Occipital lobe (tissue), 1 donor: ENCODE measurements at regions not wholly inside any gene's neighbourhood (a gene's known extent, or its start where the extent isn't known, plus 50 kb on each side); places are given as distances from the start of the nearest gene placed in this dataset.

Experiments
- DNase-seq: peaks from one replicate; lab custom pipeline; 2025; lab: John Stamatoyannopoulos, UW

DNA sequence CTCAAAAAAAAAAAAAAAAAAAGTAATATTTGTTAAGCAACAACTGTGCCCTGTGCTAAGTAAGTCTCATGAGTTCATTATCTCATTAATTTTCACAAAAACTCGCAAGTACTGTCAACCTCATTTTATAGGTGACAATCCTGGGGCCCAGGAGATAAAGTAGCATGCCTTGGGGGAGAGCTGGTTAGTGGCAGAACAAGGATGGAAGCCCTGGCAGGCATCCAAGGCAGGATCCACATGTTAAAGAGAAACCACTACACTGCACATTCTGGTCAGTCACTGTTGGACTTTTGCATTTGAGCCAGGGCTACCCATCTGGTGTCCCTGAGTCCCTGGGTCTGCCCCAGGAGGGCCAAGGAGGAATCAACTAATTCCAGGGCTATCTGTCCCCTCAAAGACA, 54.6 kb downstream of the ZFP36L2 start:
- no peak for DNase-seq

DNA sequence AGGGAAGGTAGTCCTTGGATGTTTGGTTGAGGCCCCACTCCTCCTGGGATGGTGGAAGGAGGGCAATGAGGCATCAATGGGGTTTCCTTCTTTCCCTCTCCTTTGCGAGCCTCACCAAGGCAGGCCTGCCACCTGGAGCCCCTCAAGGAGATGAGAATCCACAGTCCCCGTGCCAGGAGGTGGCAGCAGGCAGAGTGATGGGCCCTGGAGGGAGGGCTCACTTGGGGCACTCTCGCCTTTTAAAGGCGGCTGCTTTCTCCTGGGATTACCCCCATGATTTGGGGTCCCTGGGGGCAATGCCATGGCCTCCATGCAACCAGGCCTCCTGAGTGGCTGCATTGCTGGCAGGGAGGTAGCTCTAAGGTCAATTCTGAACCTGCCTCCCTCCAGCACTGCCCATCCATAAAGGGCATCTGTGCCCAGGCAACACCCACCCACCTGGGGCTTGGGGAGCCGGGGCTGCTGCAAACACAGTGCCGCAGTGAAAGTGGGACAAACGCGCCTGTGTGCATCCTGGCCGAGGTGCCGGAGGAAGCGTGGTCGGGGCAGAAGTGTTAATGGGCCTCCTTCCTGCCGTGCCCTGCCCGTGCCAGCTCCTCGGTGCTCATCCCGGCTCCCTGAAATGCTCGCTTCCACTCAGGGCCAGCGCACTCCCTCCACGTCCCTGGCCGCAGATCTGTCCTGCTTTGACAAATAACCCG, 55.9 kb downstream of the ZFP36L2 start:
- no peak for DNase-seq

DNA sequence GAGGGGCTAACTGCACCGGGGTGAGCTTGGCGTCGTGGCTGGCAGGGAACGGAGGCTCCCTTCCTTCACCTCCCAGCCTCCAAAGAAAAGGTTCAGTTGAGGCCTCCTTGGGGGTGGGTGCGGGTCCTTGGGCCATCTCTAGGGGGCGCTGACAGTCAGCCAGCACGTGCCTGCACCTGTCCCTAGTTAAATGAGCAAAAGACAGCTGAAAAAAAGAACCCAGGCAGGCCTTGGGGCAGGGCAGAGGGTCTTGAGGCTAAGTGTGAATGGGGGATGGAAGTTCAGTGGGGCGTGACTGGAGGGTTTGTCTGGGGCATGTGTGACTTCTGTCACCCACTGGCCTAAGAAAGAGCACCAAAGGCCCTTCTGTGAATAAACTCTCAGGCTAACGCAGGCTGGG, 56.4 kb downstream of the ZFP36L2 start:
- no peak for DNase-seq

DNA sequence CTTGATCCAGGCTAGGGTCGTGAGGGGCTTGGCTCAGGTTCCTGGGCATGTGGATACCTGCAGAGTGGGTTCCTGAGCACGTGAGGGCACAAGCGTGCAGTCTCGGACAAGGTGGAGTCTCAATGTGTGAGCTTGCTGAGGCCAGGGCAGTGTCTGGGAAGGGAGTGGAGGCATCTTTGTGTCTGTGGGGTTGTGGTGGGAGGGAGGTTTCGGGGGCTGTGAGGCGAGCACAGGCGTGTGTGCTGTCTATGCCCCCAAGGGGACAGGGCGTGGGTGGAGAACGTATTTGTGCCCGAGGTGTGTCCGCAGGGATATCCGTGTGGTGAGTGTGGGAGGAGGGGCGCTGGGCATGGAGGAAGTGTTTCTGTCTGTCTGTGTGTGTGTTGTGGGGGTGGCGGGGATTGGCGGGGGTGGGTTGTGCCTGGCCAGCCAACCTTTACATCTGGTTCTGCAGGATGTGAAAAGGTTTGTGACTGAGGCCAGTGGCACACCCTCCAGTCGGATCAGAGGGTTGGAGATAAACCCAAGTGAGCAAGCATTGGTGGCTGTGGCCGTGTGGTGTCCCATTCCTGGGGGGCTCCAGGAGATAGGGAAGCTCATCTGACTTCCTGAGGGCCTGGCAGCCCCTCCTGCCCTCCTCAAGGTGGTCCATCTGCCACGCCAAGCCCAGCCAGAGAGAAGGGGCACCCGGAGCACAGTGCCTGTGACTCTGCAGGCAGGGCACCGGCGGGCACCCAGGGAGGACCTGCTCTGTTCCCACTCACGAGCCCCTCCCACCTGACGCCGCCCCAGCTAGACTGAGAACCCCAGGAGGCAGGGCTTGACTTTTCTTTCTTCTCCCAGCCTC, 57.1 kb downstream of the ZFP36L2 start:
- DNase-seq, result no peak

DNA sequence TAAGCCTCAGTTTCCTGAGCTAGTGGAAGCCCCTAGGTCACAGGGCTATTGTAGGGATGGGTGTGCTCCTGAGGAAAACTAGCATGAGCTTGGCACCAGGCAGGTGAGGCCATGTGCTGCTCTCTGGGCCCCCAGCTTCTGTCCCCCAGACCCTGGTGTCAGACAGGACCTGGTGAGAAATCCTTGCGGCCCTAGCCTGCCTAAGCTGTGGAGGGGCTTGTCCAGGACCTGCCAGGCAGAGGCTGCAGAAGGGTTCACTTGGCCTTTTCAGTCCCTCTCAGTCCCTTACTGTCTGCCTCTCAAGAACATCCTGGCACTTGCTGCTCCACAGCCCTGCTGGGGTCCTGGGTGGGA, 58.4 kb downstream of the ZFP36L2 start:
- no peak for DNase-seq

DNA sequence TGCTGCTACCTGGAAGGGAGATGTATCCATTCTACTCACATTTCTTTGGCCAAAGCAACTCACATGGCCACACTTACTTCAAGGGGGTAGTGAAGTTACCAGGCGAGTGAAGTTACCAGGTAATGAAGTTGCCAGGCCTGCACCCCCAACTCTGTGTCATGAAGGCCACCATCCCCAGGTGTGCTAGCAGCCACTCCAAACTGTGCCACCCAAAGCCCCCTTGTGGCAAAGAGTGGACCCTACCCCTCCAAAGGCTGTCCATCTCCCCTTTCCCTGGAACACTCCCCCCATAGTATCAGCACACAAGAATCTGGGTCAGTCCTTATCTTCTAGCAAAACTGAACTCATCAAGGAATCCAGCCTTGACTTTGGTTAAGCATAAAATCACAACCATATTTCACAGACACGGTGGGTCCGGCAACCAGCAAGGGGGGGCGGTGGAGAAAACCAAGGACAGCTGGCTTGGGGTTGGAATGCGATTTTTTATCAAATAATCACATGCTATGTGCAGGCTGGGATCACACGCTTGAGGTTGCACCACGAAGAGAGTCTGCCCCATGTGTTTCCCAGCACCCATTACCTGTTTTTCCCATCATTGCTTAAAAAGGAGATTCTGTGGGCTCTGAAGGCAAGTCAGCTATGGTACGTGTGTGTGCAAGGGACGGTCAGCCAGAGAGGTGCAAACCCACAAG, 60.9 kb downstream of the ZFP36L2 start:
- no peak for DNase-seq

DNA sequence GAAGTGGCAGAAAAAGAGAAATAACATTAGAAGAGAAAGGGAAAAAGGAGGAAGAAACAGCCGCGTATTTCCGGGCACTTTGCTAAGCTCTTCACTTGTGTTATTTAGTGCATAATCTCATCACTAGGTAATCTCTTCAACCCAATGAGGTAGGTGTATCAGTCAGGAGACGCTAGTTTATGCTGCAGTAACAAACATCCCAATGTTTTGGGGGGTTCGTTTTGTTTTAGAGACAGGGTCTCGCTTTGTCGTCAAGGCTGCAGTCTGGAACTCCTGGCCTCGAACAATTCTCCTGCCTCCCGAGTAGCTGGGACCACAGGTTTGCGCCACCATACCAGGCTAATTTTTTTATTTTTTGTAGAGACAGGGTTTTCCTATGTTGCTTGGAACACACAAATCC, 61.7 kb downstream of the ZFP36L2 start:
- no peak for DNase-seq

DNA sequence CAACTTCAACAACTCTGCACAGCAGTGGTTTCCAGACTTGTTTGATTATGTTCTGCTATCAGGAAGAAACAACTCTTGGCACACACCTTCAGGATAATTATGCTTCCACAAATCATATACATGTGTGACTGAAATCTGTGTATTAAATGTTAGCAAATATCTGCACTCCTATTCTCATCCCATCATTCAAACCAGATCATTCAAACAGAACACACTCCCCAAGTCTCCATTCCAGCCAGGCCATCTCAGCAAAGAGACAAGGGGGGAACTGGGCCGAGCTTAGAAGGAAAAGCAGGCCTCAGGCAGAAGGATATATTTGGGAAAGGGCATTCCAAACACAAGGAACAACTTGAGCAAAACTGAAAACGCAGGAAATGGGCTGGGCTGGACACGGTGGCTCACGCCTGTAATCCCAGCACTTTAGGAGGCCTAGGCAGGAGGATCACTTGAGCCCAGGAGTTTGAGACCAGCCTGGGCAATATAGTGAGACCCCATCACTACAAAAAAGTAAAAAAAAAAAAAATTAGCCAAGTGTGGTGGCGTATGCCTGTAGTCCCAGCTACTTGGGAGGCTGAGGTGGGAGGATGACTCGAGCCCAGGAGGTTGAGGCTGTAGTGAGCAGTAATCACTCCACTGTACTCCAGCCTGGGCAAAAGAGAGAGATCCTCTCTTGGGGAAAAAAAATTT, 62.7 kb downstream of the ZFP36L2 start:
- DNase-seq, result no peak

DNA sequence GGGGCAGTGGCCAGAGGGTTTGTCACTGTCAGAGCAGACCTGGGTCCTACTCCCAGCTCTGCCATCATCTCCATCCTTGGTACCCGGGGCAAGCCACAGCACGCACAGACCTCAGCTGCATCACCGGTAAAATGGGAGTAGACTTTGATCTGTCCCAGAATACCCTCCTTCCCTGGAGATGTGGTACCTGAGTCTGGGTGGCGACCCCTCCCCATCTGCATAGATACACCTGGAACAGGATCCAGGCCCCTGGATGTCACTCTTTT, 64.0 kb downstream of the ZFP36L2 start:
- no peak for DNase-seq

DNA sequence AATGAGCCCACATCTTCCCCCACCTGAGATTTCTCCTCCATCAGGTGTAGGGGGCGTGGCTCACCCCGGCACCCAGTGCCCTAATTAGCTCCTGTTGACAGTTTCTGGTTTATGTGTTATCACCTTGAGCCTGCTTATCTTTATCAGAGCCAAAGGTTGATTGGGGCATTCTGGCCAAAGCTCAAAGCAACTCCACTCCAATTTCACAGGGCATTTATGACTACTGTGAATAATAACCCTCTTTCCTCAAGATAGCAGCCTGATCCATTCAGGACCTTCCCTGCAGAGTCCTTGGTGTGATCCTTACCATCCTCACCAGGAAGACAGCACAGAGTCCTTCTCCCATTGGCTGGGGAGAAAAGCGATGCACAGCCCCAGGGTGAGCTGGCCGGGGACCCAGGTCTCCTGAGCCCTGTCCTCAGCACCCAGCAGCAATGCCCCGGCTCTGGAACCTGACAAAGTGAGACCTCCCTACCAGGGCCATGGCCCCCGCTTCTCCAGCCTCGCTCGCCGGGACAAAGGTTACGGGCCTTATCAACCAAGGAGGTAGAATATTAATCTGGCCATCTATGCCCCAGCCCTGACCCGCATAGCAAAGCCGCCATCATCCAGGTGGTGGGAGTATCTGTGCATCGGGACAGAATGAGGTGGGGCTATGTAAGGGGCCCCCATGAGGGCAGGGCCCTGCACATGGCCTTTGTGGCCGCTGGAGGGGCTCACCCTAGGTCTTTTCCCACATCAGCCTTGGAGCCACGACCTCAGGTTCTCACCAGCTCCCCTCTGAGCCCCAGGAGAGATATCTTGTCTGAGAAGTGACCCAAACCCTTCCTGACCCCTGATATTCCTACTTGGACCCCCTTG, 64.5 kb downstream of the ZFP36L2 start:
- no peak for DNase-seq

DNA sequence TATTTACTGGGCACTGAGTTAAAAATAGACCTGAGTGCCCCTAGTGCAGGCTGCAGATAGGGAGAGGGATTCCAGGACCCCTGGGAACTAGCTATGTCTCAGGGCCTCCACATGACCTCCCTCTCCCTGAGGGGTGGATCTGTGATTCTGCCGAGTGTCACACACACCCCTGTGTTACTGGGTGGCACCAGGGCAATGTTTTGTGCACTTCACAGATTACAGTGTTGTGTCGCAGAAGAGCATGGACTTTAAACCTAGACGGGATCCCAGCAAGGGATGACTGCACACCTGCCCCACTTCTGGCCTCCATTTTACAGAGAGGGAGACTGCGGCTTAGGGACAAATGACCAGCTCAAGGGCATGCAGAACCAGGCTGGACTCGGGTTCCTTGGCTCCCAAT, 65.6 kb downstream of the ZFP36L2 start:
- no peak for DNase-seq

DNA sequence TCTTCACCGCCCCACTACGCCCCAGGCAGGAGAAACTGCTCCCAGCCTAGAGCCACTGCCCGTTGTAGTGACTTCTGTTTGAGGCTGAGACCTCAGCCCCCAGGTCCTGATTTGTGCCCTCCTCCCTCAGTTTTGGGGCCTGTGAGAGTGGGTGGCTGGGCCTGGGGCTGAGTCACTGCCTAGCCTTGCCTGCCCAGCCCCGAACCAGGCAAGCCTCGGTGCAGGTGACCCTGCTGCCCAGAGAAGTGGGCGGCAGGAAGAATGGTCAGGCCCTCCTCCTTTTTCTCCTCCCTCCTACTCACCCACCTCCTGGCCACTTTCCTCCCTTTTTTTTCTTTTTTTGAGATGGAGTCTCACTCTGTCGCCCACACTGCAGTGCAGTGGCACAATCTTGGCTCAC, 66.6 kb downstream of the ZFP36L2 start:
- DNase-seq, result no peak

DNA sequence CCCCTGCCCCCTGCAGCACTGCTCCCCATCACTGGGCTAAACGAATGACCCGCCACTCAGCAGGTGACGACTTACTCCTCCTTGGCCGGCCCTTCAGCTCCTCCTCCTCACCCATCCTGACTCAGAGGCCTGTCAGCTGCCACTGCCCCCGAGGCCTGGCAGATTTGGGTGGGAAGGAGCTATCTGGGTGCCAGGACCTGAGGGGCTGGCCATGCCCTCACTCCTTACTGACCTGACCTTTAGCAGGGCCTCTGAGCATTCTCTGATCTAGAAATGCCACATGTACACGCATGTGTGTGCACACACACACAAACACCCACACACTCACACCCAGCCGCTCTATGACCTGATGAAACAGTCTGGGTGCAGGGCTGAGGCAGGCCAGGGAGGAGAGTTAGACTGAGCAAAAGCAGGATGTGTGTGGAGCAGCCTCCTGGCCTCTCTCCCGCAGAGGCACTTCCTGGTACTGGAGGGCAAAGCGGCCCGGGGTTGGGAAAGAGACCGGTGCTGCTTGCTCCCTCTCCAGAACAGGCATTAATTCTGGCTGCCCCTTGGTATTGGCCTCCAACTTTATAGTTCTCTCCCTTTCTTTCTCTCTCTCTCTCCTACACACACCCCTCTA, 68.0 kb downstream of the ZFP36L2 start:
- DNase-seq, result no peak

DNA sequence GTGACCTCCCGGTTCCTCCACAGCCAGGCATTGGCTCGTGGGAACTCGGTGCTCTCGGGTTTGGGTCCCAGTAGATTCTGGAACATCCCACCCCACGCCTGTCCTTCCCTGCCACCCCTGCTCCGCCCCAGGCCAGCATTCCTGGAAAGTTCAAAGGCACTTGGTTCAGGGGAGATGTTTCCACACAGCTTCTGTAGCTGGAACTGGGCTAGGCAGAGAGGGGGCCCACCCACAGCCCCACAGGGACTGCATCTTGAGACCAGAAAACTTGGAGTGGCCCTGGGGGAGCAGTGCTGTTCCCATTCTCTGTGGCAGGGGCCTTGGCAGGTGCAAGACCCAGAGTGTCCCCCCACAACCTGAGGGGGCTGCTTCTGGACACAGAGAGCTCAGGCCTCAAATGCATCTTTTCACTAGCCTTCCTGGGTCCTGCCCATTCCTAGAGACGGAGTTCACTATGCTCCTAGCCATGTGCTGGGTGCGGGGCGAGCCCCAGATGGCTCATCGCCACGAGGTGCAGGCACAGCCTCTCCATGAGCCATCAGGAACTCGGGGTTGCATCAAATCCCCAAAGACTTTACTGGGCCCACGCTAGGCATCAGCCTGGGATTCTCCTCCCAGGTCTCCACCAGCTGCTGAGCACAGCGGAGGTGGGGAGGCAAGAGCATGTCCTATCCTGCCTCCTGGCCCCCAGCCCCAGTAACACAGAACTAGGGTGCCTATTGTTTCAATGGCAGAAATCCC, 68.7 kb downstream of the ZFP36L2 start:
- no peak for DNase-seq

DNA sequence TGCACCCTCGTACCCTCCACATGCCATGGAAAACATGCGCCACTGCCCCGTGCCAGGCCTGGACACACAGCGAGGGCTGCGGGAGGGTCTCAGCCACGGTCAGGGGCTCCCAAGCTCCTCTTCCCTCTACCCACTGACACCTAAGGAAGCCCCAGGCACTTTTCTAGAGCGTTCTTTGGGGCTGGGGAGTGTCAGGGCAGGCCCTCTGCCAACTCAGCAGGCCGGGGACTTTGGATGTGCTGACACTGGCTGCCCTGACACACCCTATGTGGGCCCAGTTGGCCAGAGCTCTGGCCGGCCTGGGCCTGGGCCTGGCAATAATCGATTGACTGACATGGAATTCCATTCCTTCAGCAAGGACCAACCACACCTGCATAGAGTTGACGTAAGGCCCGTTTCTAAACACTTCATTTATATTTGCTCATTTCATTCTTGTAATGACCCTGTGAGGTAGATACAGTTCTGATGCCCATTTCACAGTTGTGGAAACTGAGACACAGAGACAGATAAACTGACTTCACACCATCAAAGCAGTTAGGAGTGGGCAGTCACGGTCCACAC, 70.5 kb downstream of the ZFP36L2 start:
- no peak for DNase-seq

DNA sequence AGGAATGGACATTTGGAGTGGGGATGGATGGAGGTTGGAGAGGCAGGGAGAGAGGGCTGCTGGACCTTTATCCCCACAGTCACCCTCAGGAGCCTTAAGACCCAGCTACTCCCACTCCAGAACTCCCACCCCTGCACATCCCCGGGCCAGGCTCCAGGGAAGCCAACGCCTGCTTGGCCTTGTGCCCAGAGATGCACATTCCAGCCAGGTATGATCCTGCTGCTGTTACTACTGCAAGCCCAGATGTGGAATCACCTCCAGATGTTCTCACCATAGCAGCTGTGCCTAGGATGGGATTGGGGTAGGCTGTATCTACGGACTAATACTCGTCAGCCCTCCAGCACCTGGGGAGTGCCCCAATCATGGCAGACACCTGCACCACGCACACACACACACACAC, 71.7 kb downstream of the ZFP36L2 start:
- DNase-seq, result no peak

DNA sequence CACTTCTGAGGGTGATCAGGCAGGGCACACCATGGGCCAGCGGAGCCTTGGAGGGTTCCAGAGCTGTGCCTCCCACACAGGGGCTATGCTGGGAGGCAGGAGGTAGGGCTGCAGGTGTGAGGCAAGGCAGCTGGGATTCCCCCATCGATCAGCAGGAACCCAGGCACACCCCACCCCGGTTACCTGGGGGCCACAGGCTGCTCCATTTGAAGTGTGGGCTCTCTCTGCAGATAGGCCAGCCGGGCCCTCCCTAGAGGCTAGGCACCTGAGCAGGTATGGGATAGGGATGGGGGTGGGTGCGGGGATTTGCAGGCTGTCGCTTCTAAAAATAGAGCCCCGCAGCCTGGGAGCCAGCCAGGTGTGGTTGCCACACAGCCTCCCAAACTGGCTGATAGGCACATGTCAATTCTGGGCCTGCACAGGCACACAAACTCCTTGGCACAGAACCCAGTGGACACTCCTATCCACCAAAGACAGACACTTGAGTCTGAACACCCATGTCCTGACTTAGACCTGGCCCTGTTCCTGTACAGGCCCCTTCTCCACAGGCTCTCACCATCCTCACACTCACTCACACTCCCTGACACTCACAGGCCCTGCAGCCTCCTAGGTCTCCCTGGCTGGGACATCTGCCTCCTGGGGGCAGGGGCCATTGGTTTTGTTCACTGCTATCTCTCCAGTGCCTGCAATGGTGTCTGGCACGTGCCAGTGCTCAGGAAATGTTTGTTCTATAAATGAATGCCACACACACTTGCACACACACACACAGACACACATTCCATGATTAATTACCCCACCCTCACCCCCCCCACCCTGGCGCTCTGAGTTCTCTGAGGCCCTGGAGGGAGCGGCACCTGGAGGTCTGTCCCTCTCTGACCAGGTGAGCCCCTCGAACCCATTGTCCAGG, 73.4 kb downstream of the ZFP36L2 start:
- DNase-seq, result no peak

DNA sequence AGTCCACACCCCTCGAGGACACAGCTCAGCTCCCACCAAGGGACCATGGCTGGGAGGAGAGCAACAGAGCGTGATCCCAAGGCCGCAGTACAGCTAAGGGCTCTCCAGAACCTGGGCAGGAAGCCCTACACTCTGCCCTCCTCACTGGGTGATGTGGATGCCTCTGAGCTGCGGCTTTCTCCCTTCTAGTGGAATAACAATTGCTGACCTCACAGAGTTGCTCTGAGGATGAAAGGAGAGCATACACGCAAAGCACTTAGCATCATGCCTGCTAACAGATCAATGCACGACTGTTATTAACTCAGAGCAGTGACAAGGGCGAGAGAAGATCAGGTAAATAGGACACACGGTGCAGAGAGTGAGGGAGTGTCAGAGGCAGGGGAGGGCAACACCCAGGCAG, 74.2 kb downstream of the ZFP36L2 start:
- no peak for DNase-seq
